22Rv1 (cell line): ENCODE measurements at regions not wholly inside any gene's neighbourhood (a gene's known extent, or its start where the extent isn't known, plus 50 kb on each side); places are given as distances from the start of the nearest gene placed in this dataset.

Experiments
- H3K27ac ChIP-seq: fragments of 450-650 bp; 2 replicates; pipeline ENCODE4 v1.5.1; 2017
- ZFX ChIP-seq: fragments of 450-650 bp; IDR thresholded peaks from 2 replicates; pipeline ENCODE4 v1.6.1; 2017; ENCODE audit warnings: antibody characterized with exemption, borderline replicate concordance
- TF ChIP-seq, protein P1 (sequence below): fragments of 450-650 bp; IDR thresholded peaks from 2 replicates; pipeline ENCODE4 v1.5.1; 2017; ENCODE audit warnings: mild to moderate bottlenecking

GRCh38 chr12:84436134-84436533 is 476.5 kb downstream of the SLC6A15 start:
- H3K27ac ChIP-seq = no peak overlapping the region
- no peak for TF ChIP-seq ZFX
- TF ChIP-seq, protein P1, sequence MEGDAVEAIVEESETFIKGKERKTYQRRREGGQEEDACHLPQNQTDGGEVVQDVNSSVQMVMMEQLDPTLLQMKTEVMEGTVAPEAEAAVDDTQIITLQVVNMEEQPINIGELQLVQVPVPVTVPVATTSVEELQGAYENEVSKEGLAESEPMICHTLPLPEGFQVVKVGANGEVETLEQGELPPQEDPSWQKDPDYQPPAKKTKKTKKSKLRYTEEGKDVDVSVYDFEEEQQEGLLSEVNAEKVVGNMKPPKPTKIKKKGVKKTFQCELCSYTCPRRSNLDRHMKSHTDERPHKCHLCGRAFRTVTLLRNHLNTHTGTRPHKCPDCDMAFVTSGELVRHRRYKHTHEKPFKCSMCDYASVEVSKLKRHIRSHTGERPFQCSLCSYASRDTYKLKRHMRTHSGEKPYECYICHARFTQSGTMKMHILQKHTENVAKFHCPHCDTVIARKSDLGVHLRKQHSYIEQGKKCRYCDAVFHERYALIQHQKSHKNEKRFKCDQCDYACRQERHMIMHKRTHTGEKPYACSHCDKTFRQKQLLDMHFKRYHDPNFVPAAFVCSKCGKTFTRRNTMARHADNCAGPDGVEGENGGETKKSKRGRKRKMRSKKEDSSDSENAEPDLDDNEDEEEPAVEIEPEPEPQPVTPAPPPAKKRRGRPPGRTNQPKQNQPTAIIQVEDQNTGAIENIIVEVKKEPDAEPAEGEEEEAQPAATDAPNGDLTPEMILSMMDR = no peak

DNA sequence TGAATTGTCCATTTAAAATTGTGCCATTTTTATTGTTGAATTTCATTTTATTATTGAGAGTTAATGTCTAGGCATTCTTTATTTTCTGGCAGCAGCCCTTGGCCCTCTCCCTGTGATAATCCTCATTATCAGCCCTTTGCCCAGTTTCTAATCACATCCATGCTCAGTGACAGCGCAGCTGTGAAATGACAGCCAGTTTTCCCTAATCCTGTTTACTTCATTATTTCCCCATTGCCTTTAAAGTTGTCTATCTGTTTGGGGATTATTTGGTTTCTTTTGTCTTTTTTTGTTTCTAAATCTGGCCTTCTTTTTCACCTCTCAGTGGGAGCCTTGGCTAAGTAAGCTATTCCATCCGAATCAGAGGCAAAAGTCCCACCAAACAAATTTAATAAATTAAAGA is 476.9 kb downstream of the SLC6A15 start:
- TF ChIP-seq, protein P1 = no peak
- no peak for TF ChIP-seq ZFX
- H3K27ac ChIP-seq = no peak overlapping the region

DNA sequence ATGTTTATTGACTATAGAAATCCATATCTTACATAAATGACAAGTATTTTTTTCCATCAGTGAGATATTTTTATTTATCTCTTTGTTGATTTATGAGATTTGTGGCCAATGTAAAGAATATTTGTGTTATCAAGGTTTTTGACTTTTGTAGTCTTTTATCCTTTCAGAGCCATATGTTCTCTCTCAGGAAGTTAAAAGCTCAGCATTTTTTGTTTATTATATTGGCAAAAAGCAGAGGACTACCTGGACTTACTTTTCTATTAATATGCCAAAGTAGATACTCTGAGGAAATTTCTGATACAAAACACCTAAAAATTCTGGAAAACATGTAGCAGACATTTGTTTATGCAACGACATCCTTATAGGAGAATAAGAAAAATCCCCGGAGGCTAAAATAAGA is 490.3 kb downstream of the SLC6A15 start:
- H3K27ac ChIP-seq = no peak overlapping the region
- TF ChIP-seq, protein P1 = no peak
- no peak for TF ChIP-seq ZFX

- no peak for TF ChIP-seq ZFX
- TF ChIP-seq, protein P1 = no peak
- H3K27ac ChIP-seq = no peak overlapping the region
Observed at GRCh38 chr12:84421103-84421502, 491.5 kb downstream of the SLC6A15 start.

- no peak overlapping the region for H3K27ac ChIP-seq
- TF ChIP-seq ZFX = no peak
- TF ChIP-seq, protein P1 = no peak
Observed at GRCh38 chr12:84416626-84417025, 496.0 kb downstream of the SLC6A15 start.

- TF ChIP-seq, protein P1 = no peak
- no peak for TF ChIP-seq ZFX
Observed at GRCh38 chr12:84415946-84416345, 496.7 kb downstream of the SLC6A15 start.

DNA sequence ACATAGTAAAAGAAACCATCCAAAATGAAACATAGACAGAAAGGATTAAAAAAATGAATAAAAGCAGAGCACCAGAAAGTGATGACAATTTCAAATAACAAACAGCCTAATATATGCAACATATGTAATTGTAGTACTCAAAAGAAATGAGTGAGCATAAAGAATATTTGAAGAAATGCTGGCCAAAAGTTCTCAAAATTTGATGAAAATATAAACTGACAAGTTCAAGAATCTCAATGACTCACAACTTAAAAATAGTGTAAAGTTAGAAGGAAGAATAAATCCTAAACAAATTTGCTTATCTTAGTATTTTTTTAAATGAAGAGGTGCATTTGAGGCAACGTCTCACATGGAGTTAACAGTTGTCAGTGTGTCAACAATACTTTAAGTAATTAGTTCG is 498.9 kb downstream of the SLC6A15 start:
- no peak overlapping the region for H3K27ac ChIP-seq
- TF ChIP-seq, protein P1 = no peak
- no peak for TF ChIP-seq ZFX

More at GRCh38 chr12:84415946-84416345, 496.7 kb downstream of the SLC6A15 start:
- H3K27ac ChIP-seq = no peak overlapping the region
